HL-60 (cell line): ENCODE measurements at regions not wholly inside any gene's neighbourhood (a gene's known extent, or its start where the extent isn't known, plus 50 kb on each side); places are given as distances from the start of the nearest gene placed in this dataset.

Experiments used
- DNase-seq, 2 experiments: peaks; one replicate each; pipeline ENCODE4 v3.0.0-alpha.2; 2010 to 2020; ENCODE audit warnings: low read depth in 1 of 2, low spot score in 1 of 2
- H3K27ac ChIP-seq: fragments of 250-450 bp; sonication (Bioruptor Pico); replicated peaks from 2 replicates; pipeline ENCODE4 v1.5.1; 2020; ENCODE audit warnings: mild to moderate bottlenecking, moderate library complexity
- H3K27me3 ChIP-seq: fragments of 250-450 bp; sonication (Bioruptor Pico); 2 replicates; pipeline ENCODE4 v1.5.1; 2021; ENCODE audit warnings: mild to moderate bottlenecking, moderate library complexity; ENCODE audit not compliant: insufficient read depth, poor library complexity, severe bottlenecking
- H3K4me3 ChIP-seq: replicated peaks from 2 replicates; pipeline ENCODE4 v1.5.1; 2011; ENCODE audit warnings: mild to moderate bottlenecking, control low read depth, low read length; ENCODE audit not compliant: insufficient read depth
- GABPA ChIP-seq: IDR thresholded peaks from 2 replicates; pipeline ENCODE4 v1.6.1; 2012; ENCODE audit warnings: low read depth
- POLR2AphosphoS5 ChIP-seq: IDR thresholded peaks from 2 replicates; pipeline ENCODE4 v1.6.1; 2012; ENCODE audit warnings: low read depth
- SPI1 ChIP-seq: IDR thresholded peaks from 2 replicates; pipeline ENCODE4 v1.6.1; 2012; ENCODE audit warnings: low read depth, mild to moderate bottlenecking, borderline replicate concordance
- TF ChIP-seq, protein P1 (sequence below): IDR thresholded peaks from 2 replicates; pipeline ENCODE4 v1.6.1; 2012; ENCODE audit warnings: low read depth; ENCODE audit not compliant: insufficient replicate concordance
- TF ChIP-seq, protein P2 (sequence below): IDR thresholded peaks from one replicate; pipeline ENCODE4 v1.5.1; 2011; ENCODE audit warnings: low read length, control low read depth, inconsistent platforms; ENCODE audit not compliant: insufficient read depth

DNA sequence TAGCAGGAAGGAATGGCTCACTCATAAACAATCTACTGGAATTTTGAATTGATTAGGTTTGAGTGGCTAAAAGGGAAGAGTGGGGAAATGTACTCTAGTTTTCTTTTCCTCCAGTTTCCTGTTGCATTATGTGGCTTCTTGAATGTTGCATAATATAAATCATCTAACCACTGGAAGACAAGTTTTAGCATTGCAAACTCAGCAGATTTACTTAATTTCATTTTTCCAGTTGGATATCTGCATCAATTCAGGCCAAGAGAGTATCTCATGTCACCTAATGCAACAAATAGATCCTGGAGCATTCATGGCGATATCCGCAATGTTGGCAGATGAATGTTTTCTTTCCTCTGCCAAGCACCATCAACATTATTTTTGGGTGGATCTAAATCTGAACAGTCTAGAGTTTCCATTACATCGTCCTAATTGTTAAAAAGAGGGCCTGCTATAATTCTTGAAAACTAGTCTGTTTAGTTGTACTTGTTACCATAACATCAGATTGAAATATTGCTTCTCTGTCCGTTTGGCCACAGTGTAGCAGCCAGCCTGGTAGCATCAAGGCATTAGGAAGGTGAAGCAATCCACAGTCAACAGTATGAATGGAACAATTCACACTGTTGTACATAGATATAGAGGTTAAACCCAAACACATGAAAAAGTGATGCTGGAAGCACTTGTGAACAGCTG, 544.2 kb downstream of the ETNK1 start:
- no peak for DNase-seq
- Histone ChIP-seq H3K4me3 (no peak overlapping the region), H3K27ac (no peak overlapping the region), H3K27me3 (no peaks in the 10 kb centered on the region)
- no peak for TF ChIP-seq POLR2AphosphoS5
- TF ChIP-seq, protein P1, sequence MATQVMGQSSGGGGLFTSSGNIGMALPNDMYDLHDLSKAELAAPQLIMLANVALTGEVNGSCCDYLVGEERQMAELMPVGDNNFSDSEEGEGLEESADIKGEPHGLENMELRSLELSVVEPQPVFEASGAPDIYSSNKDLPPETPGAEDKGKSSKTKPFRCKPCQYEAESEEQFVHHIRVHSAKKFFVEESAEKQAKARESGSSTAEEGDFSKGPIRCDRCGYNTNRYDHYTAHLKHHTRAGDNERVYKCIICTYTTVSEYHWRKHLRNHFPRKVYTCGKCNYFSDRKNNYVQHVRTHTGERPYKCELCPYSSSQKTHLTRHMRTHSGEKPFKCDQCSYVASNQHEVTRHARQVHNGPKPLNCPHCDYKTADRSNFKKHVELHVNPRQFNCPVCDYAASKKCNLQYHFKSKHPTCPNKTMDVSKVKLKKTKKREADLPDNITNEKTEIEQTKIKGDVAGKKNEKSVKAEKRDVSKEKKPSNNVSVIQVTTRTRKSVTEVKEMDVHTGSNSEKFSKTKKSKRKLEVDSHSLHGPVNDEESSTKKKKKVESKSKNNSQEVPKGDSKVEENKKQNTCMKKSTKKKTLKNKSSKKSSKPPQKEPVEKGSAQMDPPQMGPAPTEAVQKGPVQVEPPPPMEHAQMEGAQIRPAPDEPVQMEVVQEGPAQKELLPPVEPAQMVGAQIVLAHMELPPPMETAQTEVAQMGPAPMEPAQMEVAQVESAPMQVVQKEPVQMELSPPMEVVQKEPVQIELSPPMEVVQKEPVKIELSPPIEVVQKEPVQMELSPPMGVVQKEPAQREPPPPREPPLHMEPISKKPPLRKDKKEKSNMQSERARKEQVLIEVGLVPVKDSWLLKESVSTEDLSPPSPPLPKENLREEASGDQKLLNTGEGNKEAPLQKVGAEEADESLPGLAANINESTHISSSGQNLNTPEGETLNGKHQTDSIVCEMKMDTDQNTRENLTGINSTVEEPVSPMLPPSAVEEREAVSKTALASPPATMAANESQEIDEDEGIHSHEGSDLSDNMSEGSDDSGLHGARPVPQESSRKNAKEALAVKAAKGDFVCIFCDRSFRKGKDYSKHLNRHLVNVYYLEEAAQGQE = no peak
- TF ChIP-seq, protein P2, sequence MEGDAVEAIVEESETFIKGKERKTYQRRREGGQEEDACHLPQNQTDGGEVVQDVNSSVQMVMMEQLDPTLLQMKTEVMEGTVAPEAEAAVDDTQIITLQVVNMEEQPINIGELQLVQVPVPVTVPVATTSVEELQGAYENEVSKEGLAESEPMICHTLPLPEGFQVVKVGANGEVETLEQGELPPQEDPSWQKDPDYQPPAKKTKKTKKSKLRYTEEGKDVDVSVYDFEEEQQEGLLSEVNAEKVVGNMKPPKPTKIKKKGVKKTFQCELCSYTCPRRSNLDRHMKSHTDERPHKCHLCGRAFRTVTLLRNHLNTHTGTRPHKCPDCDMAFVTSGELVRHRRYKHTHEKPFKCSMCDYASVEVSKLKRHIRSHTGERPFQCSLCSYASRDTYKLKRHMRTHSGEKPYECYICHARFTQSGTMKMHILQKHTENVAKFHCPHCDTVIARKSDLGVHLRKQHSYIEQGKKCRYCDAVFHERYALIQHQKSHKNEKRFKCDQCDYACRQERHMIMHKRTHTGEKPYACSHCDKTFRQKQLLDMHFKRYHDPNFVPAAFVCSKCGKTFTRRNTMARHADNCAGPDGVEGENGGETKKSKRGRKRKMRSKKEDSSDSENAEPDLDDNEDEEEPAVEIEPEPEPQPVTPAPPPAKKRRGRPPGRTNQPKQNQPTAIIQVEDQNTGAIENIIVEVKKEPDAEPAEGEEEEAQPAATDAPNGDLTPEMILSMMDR = no peak
- no peak for TF ChIP-seq SPI1
- no peak for TF ChIP-seq GABPA

DNA sequence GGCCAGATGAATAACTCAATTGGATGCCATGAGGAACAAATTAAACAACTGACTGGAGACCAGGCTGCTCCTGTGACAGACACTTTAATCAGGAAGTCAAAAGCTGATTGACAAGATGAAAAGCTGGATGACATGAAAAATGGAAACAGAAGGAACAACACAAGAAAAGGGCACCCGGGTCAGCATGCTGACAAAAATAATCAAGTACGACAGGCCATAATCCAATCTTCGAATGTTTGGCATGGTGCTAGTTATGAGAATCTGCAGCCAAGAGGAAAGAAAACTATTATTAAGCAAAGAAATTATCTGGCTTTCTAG, 544.7 kb downstream of the ETNK1 start:
- Histone ChIP-seq H3K27me3 (no peaks in the 10 kb centered on the region), H3K27ac (no peak overlapping the region)

DNA sequence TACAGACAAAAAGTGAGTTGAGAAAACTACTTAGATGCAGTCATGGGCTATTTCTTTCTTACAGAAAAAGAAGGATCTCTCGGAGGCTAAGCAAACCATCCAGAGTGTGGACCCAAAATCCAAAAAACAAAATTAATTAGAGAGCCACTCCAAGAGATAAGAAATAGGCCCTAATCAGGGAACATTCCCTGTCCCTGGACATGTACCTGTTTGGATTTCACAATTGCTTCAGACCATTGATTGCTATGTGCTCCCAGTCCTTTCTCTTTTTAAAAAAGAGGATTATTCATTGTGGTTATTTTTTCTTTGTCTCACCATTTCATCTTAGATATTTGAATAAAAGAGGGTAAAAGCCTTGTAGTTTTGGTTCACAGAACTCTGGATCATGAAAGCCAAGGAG, 549.9 kb downstream of the ETNK1 start:
- DNase-seq = no peak
- TF ChIP-seq, protein P1 = no peak
- no peak for TF ChIP-seq GABPA

More for the DNA sequence above, 544.7 kb downstream of the ETNK1 start:
- H3K4me3 ChIP-seq = no peak overlapping the region
- DNase-seq = no peak
- TF ChIP-seq POLR2AphosphoS5 (no peak), SPI1 (no peak)
- TF ChIP-seq, protein P2 = no peak
- TF ChIP-seq, protein P1 = no peak

More for the DNA sequence above, 549.9 kb downstream of the ETNK1 start:
- Histone ChIP-seq H3K4me3 (no peak overlapping the region), H3K27ac (no peak overlapping the region), H3K27me3 (no peaks in the 10 kb centered on the region)
